Coronary artery (tissue), 2 donors: ENCODE measurements at regions not wholly inside any gene's neighbourhood (a gene's known extent, or its start where the extent isn't known, plus 50 kb on each side); places are given as distances from the start of the nearest gene placed in this dataset.

Experiments used
- DNase-seq: peaks from one replicate; pipeline ENCODE4 v3.0.0-alpha.2; 2017; ENCODE audit warnings: low spot score
- H3K27ac ChIP-seq, 2 donors: fragments of 200-600 bp; sonication (generic); one replicate each; pipeline ENCODE4 v1.5.1; 2016 to 2019
- H3K4me3 ChIP-seq: fragments of 200-600 bp; sonication (generic); 2 replicates; pipeline ENCODE4 v1.5.1; 2016; ENCODE audit warnings: mild to moderate bottlenecking, moderate library complexity
- TF ChIP-seq, protein P1 (sequence below): fragments of 200-600 bp; sonication (generic); IDR thresholded peaks from one replicate; pipeline ENCODE4 v1.5.1; 2019; ENCODE audit warnings: antibody characterized with exemption

DNA sequence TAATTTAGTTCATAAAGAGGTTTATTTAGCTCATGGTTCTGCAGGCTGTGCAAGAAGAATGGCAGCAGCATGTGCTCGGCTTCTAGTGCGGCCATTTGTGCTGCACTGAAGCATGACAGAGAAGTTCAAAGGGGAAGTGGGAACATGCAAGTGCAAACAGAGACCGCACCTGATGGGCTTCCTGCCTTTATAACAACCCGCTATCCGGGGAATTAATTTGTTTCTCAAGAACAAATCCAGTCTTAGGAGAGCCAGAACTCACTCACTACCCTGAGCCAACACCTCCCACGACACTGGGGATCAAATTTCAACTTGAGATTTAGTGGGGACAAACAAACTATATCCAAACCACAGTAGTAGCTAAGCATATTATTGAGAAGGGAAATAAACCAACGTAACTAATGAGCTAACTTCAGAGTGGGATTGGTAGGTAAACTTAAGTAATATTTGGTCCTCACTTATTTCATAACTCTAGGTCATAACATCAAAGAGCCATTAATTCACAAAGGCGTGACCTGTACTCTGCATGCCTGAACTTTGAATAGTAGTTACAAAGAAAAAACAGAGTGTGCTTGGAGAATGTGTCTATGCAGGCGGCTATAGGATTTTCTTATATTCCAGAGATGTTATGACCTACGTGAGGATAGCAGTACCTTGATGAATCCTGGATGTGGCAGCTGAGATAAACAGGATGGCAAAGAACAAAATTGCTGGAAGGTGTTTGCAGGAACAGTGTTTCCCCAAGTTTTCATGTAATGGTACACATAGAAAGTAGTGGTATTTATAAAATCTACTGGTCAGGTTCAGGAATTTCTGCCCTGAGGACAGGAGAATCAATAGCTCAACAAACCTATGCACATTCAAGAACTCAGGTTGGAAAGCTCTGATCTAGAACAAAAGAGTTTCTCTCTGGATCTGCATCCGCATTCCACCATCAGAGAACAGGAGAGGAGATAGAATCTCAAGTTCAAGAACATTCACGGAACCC, 845.9 kb upstream of the ID2 start:
- Histone ChIP-seq H3K27ac (no peak overlapping the region), H3K4me3 (no peak overlapping the region)
- no peak for DNase-seq
- TF ChIP-seq, protein P1, sequence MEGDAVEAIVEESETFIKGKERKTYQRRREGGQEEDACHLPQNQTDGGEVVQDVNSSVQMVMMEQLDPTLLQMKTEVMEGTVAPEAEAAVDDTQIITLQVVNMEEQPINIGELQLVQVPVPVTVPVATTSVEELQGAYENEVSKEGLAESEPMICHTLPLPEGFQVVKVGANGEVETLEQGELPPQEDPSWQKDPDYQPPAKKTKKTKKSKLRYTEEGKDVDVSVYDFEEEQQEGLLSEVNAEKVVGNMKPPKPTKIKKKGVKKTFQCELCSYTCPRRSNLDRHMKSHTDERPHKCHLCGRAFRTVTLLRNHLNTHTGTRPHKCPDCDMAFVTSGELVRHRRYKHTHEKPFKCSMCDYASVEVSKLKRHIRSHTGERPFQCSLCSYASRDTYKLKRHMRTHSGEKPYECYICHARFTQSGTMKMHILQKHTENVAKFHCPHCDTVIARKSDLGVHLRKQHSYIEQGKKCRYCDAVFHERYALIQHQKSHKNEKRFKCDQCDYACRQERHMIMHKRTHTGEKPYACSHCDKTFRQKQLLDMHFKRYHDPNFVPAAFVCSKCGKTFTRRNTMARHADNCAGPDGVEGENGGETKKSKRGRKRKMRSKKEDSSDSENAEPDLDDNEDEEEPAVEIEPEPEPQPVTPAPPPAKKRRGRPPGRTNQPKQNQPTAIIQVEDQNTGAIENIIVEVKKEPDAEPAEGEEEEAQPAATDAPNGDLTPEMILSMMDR, result no peak

DNA sequence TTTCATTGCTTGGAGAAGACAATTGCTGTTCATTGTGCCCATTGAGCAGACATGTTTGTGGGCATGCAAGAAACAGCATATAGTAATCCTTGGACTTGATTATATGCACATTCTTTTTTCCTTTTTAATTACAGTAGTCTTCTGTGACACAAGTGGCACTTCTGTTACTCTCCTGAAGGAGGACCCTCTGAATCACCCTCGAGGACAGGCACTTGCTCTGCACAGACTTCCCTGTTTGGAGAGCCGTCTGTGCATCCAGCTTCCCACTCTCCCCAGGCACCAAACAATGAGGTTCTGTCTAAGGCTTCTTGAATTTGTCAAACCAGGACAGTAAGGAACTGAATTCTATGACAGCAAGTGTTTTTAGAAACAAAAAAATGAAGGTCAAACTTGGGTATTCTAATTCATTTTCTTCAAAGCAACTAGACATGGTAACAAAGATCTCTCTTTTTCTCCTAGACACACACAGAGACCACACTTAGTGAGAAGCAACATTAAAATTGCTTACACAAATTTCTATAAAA, 844.6 kb upstream of the ID2 start:
- Histone ChIP-seq H3K27ac (no peak overlapping the region), H3K4me3 (no peak overlapping the region)
- TF ChIP-seq, protein P1, result no peak
- DNase-seq, result no peak

DNA sequence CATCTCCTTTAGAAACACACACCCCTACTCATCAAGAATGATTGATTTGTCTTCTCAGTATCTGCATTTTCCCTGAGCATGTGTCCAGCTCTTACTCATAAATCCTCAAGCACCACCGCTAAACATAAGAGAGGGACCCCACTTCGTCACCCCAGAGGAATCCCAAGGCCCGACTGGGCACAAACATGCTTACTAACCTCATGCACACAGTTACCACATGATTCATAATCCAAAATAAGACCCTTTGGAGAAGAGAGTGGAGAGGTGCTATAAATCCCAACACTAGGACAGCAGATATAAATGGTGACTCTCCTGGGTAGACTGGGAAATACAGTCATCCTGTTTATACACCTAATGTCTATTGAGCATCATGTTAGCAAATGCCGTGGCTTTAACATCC, 843.2 kb upstream of the ID2 start:
- TF ChIP-seq, protein P1, result no peak
- H3K4me3 ChIP-seq, result no peak overlapping the region
- H3K27ac ChIP-seq, result no peak overlapping the region
- no peak for DNase-seq

DNA sequence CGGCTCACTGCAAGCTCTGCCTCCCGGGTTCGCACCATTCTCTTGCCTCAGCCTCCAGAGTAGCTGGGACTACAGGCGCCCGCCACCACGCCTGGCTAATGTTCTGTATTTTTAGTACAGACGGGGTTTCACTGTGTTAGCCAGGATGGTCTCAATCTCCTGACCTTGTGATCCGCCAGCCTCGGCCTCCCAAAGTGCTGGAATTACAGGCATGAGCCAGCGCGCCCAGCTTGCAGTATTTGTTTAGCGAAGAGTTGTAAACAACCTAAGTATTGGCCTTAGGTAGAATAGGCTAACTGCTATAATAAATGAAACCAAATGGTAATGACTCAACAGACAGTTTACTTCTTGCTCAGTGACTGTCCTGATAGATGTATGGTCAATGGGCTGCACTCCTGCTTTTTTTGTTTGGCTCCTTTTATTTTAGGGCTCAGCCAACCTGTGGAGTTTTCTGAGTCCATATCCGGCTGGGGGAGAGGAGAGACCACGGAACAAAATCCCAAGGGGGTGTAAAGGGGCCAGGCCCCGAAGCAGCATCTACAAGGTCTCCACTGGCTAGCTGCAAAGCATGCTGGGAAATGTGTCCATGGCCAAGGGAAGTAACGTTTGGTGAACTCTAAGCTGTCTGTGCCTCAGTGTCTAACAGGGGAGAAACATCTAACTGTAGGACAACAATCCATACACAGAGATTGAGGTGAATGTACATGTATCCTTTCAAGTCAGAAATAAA, 841.0 kb upstream of the ID2 start:
- no peak for DNase-seq
- Histone ChIP-seq H3K27ac (no peak overlapping the region), H3K4me3 (no peak overlapping the region)
- TF ChIP-seq, protein P1, result no peak

DNA sequence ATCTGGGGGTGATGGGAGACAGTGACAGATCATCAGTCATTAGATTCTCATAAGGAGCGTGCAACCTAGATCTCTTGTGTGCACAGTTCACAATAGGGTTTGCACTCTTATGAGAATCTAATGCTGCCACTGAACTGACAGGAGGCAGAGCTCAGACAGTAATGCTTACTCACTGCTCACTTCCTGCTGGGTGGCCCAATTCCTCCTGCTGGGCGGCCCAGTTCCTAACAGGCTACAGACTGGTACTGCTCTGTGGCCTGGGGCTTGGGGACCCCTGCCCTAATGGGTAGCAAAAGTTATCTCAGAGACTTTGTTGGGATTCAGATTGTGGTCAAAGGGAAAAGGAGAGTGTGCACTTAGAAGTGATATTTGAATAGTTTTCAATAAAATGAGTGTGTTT, 840.1 kb upstream of the ID2 start:
- H3K27ac ChIP-seq, result no peak overlapping the region
- no peak for DNase-seq
- TF ChIP-seq, protein P1, result no peak

DNA sequence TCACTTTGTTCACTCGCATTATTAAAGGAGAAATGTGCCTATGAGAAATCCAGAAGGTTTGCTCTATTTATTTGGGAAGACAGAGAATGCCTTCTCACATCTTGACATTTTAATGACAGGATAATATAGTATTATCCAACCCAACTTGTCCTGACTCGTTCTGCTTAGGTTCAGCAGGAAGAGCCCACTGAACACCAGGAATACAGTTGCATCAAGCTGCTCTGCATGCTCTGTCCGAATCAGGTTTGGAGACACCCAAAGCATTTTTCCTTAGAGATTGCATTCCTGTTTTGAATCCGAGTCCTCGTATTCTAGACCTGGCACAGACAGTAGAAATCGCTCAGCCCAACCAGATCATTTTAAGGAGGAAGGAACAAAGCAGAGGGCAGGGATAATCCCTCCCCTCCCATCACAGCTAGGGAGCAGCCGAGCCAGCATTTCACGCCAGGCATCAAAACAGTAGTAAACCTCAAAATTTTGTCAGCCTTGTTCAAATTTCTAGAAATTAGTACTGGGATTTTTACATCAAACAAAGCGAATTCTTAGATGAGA, 837.4 kb upstream of the ID2 start:
- H3K4me3 ChIP-seq, result no peak overlapping the region
- DNase-seq, result no peak
- TF ChIP-seq, protein P1, result no peak
- no peak overlapping the region for H3K27ac ChIP-seq

More for the DNA sequence above, 840.1 kb upstream of the ID2 start:
- no peak overlapping the region for H3K4me3 ChIP-seq
